Right lobe of liver (tissue), 6 donors: ENCODE measurements at regions not wholly inside any gene's neighbourhood (a gene's known extent, or its start where the extent isn't known, plus 50 kb on each side); places are given as distances from the start of the nearest gene placed in this dataset.
"Not testable (repeated sequence)": the region's sequence is repeated elsewhere in the genome, so short reads cannot be mapped to it uniquely, and the experiment has no call there.

Experiments
- ATAC-seq, 4 donors: fragments of 200-7000 bp; cut with Tn5 transposase; one replicate each; pipeline ENCODE4 v1.9.1; 2020; ENCODE audit warnings: mild to moderate bottlenecking in 4 of 4, moderate library complexity in 4 of 4
- DNase-seq, 3 donors: peaks; one replicate each; pipeline ENCODE4 v3.0.0-alpha.2; 2020
- H3K27ac ChIP-seq, 3 donors: fragments of 200-600 bp; one replicate each; pipeline ENCODE4 v1.8.0; 2022
- H3K27me3 ChIP-seq, 2 donors: fragments of 200-600 bp; one replicate each; pipeline ENCODE4 v1.8.0; 2022
- H3K36me3 ChIP-seq, 4 donors: fragments of 200-600 bp; sonication (generic) in 1 of 4; one replicate each; pipeline versions ENCODE4 v1.5.1 to v1.8.0; 2017 to 2022; ENCODE audit warnings: control low read depth in 1 of 4
- H3K4me1 ChIP-seq, 4 donors: fragments of 200-600 bp; sonication (generic) in 1 of 4; one replicate each; pipeline versions ENCODE4 v1.5.1 to v1.8.0; 2017 to 2022; ENCODE audit warnings: control low read depth in 1 of 4
- H3K4me3 ChIP-seq, 3 donors: fragments of 200-600 bp; one replicate each; pipeline ENCODE4 v1.8.0; 2022
- H3K9me3 ChIP-seq, 4 donors: fragments of 200-600 bp; sonication (generic) in 1 of 4; one replicate each; pipeline versions ENCODE4 v1.5.1 to v1.8.0; 2017 to 2022; ENCODE audit warnings: control low read depth in 1 of 4
- CTCF ChIP-seq, 4 donors: fragments of 200-600 bp in 3 of 4; fragments of 450-650 bp in 1 of 4; IDR thresholded peaks; one replicate each; pipeline versions ENCODE4 v1.5.1 to v1.8.0; 2016 to 2022; ENCODE audit warnings: antibody characterized with exemption in 4 of 4, mild to moderate bottlenecking in 2 of 4
- POLR2A ChIP-seq: fragments of 450-650 bp; IDR thresholded peaks from one replicate; pipeline ENCODE4 v1.6.1; 2017; ENCODE audit warnings: antibody characterized with exemption, mild to moderate bottlenecking
- WGBS: methylation state at CpG from one replicate; pipeline ENCODE4 v1.1.6; 2018; ENCODE audit warnings: low coverage, low lambda C conversion rate; ENCODE audit not compliant: insufficient coverage; ENCODE audit errors: missing lambda C conversion rate; 5-methylcytosine and 5-hydroxymethylcytosine counted together
- intact Hi-C, 2 donors: fragments of 100-400 bp; cut with DNase I; formaldehyde crosslinking; loops; one replicate each; pipeline versions ENCODE4 v1.11.2 to v1.14.1; 2022
- donor health status: DM: no; HTN: yes; CAD: no.
- donor health status: DM: no; HTN: no; CAD: no.
- donor health status: DM: no; HTN: no; CAD: no.
- donor health status: DM: no; HTN: yes; CAD: no.
- donor health status: DM: no; HTN: yes; CAD: no.

- TF ChIP-seq CTCF (IDR thresholded peaks at IDR 0.05) = no peak
- TF ChIP-seq POLR2A = no peak
- Histone ChIP-seq H3K36me3 (no peaks in the 10 kb centered on the region), H3K4me3 (no peak overlapping the region), H3K4me1 (no peaks in the 10 kb centered on the region), H3K9me3 (no peaks in the 10 kb centered on the region), H3K27me3 (no peaks in the 10 kb centered on the region), H3K27ac (no peak overlapping the region)
- intact Hi-C loops = no loop called here
- WGBS = 24% methylated on average over 1 of the region's 1 CpG
- DNase-seq (no peak), ATAC-seq (no peak)
Measured at GRCh38 chr2:223181561-223181960, 129.6 kb downstream of the KCNE4 start.

DNA sequence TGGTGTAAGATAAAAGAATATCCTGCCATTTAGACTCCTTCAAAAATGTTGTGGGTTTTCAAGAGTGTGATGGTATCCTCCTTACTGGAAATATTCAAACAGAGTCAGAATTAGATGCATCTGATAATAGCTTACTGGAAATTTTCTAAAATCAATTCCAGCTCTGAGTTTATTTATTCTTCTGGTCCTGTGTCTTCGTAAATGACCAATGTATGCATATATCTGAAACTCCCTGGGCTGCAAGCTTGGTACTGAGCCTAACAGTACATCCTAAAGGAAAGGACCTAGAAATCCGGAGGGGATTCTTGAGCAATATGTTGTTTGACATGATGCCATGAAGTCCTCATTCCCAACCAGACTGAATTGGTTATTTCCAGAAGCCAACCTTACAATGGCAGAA, 130.4 kb downstream of the KCNE4 start:
- H3K27ac ChIP-seq = no peak overlapping the region
- no peak for TF ChIP-seq POLR2A
- no peak for TF ChIP-seq CTCF (IDR thresholded peaks at IDR 0.05)
- no peak for DNase-seq
- no peak for ATAC-seq
- no peaks in the 10 kb centered on the region for H3K27me3 ChIP-seq
- no peaks in the 10 kb centered on the region for H3K4me1 ChIP-seq
- no peak overlapping the region for H3K4me3 ChIP-seq
- intact Hi-C loops = no loop called here
- WGBS = 37% methylated on average over 2 of the region's 2 CpGs
- no peaks in the 10 kb centered on the region for H3K9me3 ChIP-seq
- no peaks in the 10 kb centered on the region for H3K36me3 ChIP-seq

DNA sequence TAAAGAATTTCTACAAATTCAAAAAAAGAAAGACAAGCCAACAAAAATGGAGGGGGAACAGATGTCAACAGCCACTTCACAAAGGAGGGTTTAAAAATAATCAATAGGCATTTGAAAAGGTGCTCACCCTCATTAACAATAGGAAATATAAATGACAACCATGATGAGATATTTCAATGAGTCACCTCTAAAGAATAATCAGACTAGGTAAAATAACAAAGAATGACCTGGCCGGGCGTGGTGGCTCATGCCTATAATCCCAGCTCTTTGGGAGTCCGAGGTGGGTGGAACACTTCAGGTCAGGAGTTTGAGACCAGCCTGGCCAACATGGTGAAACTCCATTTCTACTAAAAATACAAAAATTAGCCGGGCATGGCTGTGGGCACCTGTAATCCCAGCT, 133.6 kb downstream of the KCNE4 start:
- intact Hi-C loops = no loop called here
- DNase-seq = no peak
- ATAC-seq = no peak
- H3K9me3 ChIP-seq = no peaks in the 10 kb centered on the region
- no peak overlapping the region for H3K4me3 ChIP-seq
- H3K27me3 ChIP-seq = no peaks in the 10 kb centered on the region
- H3K4me1 ChIP-seq = no peaks in the 10 kb centered on the region
- H3K27ac ChIP-seq = no peak overlapping the region
- TF ChIP-seq POLR2A (no peak), CTCF (IDR thresholded peaks at IDR 0.05) (no peak)
- no peaks in the 10 kb centered on the region for H3K36me3 ChIP-seq
- WGBS = 68% methylated on average over 3 of the region's 4 CpGs

DNA sequence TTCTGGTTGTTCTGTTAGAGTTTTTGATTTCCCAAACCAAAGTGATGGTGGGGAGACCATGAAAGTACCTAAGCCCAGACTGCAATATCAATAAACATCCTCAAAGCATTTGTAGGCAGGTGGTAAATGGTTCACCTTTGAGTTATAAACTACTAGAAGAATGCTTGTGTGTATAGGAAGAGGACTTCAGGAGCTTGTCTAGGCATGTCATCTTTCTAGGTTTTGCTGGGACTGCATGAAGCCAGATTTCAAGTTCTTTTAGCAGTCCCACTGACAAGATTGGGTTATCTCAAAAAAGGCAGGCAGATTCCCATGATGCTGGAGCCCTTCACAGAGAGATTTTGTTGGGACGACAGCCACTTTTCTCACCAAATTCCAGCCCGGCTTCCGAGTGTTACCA, 135.3 kb downstream of the KCNE4 start:
- TF ChIP-seq POLR2A = no peak
- TF ChIP-seq CTCF (IDR thresholded peaks at IDR 0.05) = no peak
- H3K27ac ChIP-seq = no peak overlapping the region
- intact Hi-C loops = no loop called here

GRCh38 chr2:223190561-223191206, 138.7 kb downstream of the KCNE4 start:
- H3K4me1 ChIP-seq, DNase-seq, H3K9me3 ChIP-seq, H3K27me3 ChIP-seq, intact Hi-C loops, H3K4me3 ChIP-seq, H3K36me3 ChIP-seq, ATAC-seq, H3K27ac ChIP-seq: not testable (repeated sequence)
- WGBS = 28% methylated on average over 7 of the region's 10 CpGs

More for the DNA sequence above, 135.3 kb downstream of the KCNE4 start:
- no peaks in the 10 kb centered on the region for H3K9me3 ChIP-seq
- DNase-seq (no peak), ATAC-seq (no peak)
- no peaks in the 10 kb centered on the region for H3K36me3 ChIP-seq
- no peak overlapping the region for H3K4me3 ChIP-seq
- 50% methylated on average over 3 of the region's 3 CpGs for WGBS
- H3K27me3 ChIP-seq = no peaks in the 10 kb centered on the region
- H3K4me1 ChIP-seq = no peaks in the 10 kb centered on the region
